MCF 10A (cell line): ENCODE measurements at regions not wholly inside any gene's neighbourhood (a gene's known extent, or its start where the extent isn't known, plus 50 kb on each side); places are given as distances from the start of the nearest gene placed in this dataset.
"Not testable (repeated sequence)": the region's sequence is repeated elsewhere in the genome, so short reads cannot be mapped to it uniquely, and the experiment has no call there.

ENCODE experiments used
- BruUV-seq: library from RNA; stranded (reverse); fragments of 400-500 nt; replicated peaks from 2 replicates; lab custom pipeline; 2021; lab: Mats Ljungman, UMichigan
- CTCF ChIA-PET: fragments of 300-600 bp; sonication (Branson Sonifier 250); formaldehyde crosslinking; extraction: SDS; loops from one replicate; lab custom pipeline; 2021; ENCODE audit warnings: antibody characterized with exemption, inconsistent platforms; lab: Yijun Ruan, JAX
- POLR2A ChIA-PET: fragments of 300-600, 350-650 bp; sonication (Branson Sonifier 250); formaldehyde crosslinking; extraction: SDS; loops from one replicate; lab custom pipeline; 2020; ENCODE audit warnings: antibody characterized with exemption, inconsistent platforms; lab: Yijun Ruan, JAX
- DNase-seq: peaks from one replicate; pipeline ENCODE4 v3.0.0-alpha.2; 2018; ENCODE audit not compliant: unreplicated experiment
- H3K27ac Mint-ChIP-seq: one replicate; pipeline ENCODE4 v1.8.0; 2022; ENCODE audit warnings: mild to moderate bottlenecking, low read depth, mixed read lengths; ENCODE audit not compliant: unreplicated experiment
- H3K27me3 Mint-ChIP-seq: one replicate; pipeline ENCODE4 v1.8.0; 2022; ENCODE audit warnings: mixed read lengths; ENCODE audit not compliant: insufficient read depth, unreplicated experiment
- H3K36me3 Mint-ChIP-seq: one replicate; pipeline ENCODE4 v1.8.0; 2022; ENCODE audit warnings: mild to moderate bottlenecking, moderate library complexity, mixed read lengths; ENCODE audit not compliant: insufficient read depth, unreplicated experiment
- H3K4me1 Mint-ChIP-seq: one replicate; pipeline ENCODE4 v1.8.0; 2022; ENCODE audit warnings: mixed read lengths; ENCODE audit not compliant: insufficient read depth, unreplicated experiment
- H3K4me3 Mint-ChIP-seq: one replicate; pipeline ENCODE4 v1.8.0; 2022; ENCODE audit warnings: mild to moderate bottlenecking, moderate library complexity, mixed read lengths; ENCODE audit not compliant: unreplicated experiment
- H3K9me3 Mint-ChIP-seq: one replicate; pipeline ENCODE4 v1.8.0; 2022; ENCODE audit warnings: mixed read lengths; ENCODE audit not compliant: unreplicated experiment
- intact Hi-C: fragments of 100-400 bp; cut with micrococcal nuclease; formaldehyde crosslinking; loops from 2 replicates; pipeline ENCODE4 v1.14.1; 2022
- TF ChIP-seq, protein P1 (sequence below): fragments of 200-600 bp; IDR thresholded peaks from one replicate; pipeline ENCODE4 v1.8.0; 2022; ENCODE audit warnings: antibody characterized with exemption, mild to moderate bottlenecking; ENCODE audit not compliant: unreplicated experiment

- DNase-seq = peak; percentile 24
- BruUV-seq = no TSS peak
- H3K4me3 Mint-ChIP-seq = no peak overlapping the region
- no peaks in the 10 kb centered on the region for H3K36me3 Mint-ChIP-seq
- no peaks in the 10 kb centered on the region for H3K4me1 Mint-ChIP-seq
- H3K27ac Mint-ChIP-seq = no peak overlapping the region
- H3K9me3 Mint-ChIP-seq = no peaks in the 10 kb centered on the region
- CTCF ChIA-PET = interaction anchor here (1.3 kb wide), 1 partner anchor 9 kb away, joined by 3 read pairs; no protein-coding TSS in a partner anchor
- intact Hi-C loops = no loop called here
- POLR2A ChIA-PET = interaction anchor here (0.7 kb wide), 1 partner anchor 9 kb away, joined by 4 read pairs; no protein-coding TSS in a partner anchor
- TF ChIP-seq, protein P1, sequence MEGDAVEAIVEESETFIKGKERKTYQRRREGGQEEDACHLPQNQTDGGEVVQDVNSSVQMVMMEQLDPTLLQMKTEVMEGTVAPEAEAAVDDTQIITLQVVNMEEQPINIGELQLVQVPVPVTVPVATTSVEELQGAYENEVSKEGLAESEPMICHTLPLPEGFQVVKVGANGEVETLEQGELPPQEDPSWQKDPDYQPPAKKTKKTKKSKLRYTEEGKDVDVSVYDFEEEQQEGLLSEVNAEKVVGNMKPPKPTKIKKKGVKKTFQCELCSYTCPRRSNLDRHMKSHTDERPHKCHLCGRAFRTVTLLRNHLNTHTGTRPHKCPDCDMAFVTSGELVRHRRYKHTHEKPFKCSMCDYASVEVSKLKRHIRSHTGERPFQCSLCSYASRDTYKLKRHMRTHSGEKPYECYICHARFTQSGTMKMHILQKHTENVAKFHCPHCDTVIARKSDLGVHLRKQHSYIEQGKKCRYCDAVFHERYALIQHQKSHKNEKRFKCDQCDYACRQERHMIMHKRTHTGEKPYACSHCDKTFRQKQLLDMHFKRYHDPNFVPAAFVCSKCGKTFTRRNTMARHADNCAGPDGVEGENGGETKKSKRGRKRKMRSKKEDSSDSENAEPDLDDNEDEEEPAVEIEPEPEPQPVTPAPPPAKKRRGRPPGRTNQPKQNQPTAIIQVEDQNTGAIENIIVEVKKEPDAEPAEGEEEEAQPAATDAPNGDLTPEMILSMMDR = no peak
- no peaks in the 10 kb centered on the region for H3K27me3 Mint-ChIP-seq
These were observed 361.0 kb upstream of the NT5C1B start for GRCh38 chr2:18950361-18950851.

DNA sequence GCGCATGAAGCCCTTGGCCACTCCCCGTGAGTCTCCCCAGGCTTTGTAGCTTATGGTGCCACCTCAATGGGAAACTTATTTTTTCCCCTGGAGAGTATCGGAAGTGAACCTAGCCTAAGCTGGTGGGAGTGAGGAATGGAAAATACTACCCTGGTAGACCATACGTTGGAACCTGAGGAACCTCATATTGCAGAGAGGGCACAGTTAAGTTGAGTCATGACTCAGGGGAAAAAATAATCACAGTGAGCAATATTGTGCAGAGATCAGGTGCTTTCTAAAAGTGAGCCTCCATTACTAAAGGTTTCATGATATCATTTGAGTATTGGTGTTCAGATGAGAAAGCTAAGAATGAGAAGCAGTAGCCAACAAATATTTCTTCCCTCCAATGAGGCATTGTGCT, 360.5 kb upstream of the NT5C1B start:
- POLR2A ChIA-PET = interaction anchor here (0.7 kb wide), 1 partner anchor 9 kb away, joined by 4 read pairs; no protein-coding TSS in a partner anchor
- intact Hi-C loops = no loop called here
- TF ChIP-seq, protein P1 = no peak
- Mint-ChIP-seq H3K27me3 (no peaks in the 10 kb centered on the region), H3K4me3 (no peak overlapping the region), H3K9me3 (no peaks in the 10 kb centered on the region), H3K4me1 (no peaks in the 10 kb centered on the region), H3K27ac (no peak overlapping the region), H3K36me3 (no peaks in the 10 kb centered on the region)
- BruUV-seq = no TSS peak
- CTCF ChIA-PET = interaction anchor here (1.3 kb wide), 1 partner anchor 10 kb away, joined by 3 read pairs; no protein-coding TSS in a partner anchor
- no peak for DNase-seq

GRCh38 chr2:18940184-18940583, 350.8 kb upstream of the NT5C1B start:
- H3K27ac Mint-ChIP-seq = no peak overlapping the region
- intact Hi-C loops = no loop called here
- H3K4me3 Mint-ChIP-seq = no peak overlapping the region
- BruUV-seq = no TSS peak
- no peaks in the 10 kb centered on the region for H3K27me3 Mint-ChIP-seq
- POLR2A ChIA-PET = no interaction called here
- TF ChIP-seq, protein P1 = no peak
- CTCF ChIA-PET = interaction anchor here (0.6 kb wide), 1 partner anchor 15 kb away, joined by 3 read pairs; no protein-coding TSS in a partner anchor
- no peaks in the 10 kb centered on the region for H3K9me3 Mint-ChIP-seq
- no peak for DNase-seq
- peaks cover 10% of the 10 kb centered on the region for H3K36me3 Mint-ChIP-seq
- no peaks in the 10 kb centered on the region for H3K4me1 Mint-ChIP-seq

DNA sequence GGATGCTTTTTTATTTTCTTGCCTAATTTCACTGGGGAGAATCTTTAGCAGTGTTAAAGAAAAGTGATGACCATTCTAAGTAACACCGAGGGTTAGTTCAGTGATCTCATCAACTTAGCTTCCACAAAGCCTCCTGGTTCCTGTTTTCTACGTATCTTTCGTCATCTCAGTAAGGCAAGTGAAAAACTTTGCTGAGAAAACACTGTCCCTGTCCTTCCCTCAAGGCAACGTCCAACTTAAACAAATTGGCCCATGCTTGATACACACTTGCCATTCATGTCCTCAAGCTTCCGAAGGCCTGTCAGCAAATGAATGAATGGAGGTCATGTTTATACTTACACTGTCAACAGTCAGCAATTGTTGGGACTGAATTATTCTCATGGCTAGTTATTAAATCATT, 350.4 kb upstream of the NT5C1B start:
- CTCF ChIA-PET, H3K27ac Mint-ChIP-seq, H3K27me3 Mint-ChIP-seq, H3K9me3 Mint-ChIP-seq, BruUV-seq, DNase-seq, H3K4me3 Mint-ChIP-seq, intact Hi-C loops, H3K4me1 Mint-ChIP-seq, POLR2A ChIA-PET: not testable (repeated sequence)
- H3K36me3 Mint-ChIP-seq = peaks cover 10% of the 10 kb centered on the region
